K562 (cell line): ENCODE measurements at regions not wholly inside any gene's neighbourhood (a gene's known extent, or its start where the extent isn't known, plus 50 kb on each side); places are given as distances from the start of the nearest gene placed in this dataset.

Experiments
- CGGBP1 ChIP-seq: fragments of 250-450 bp; sonication (Bioruptor Pico); IDR thresholded peaks from 2 replicates; pipeline ENCODE4 v1.9.0; 2021; ENCODE audit warnings: mild to moderate bottlenecking
- DIDO1 ChIP-seq: fragments of 450-650 bp; IDR thresholded peaks from 2 replicates; pipeline ENCODE4 v1.6.1; 2016; ENCODE audit warnings: low read depth, missing biosample characterization, missing genetic modification characterization
- FOS ChIP-seq: IDR thresholded peaks from 3 replicates; pipeline ENCODE4 v1.6.1; 2011; ENCODE audit not compliant: insufficient read length; ENCODE audit errors: extremely low read depth
- FOSL1 ChIP-seq: fragments of 200-800 bp; sonication (Bioruptor generic); conservative IDR thresholded peaks from 2 replicates; pipeline ENCODE4 v1.6.1; 2016; ENCODE audit warnings: missing genetic modification characterization, missing compliant biosample characterization
- JUN ChIP-seq, 2 experiments: sonication (generic) in 1 of 2; formaldehyde crosslinking in 1 of 2; IDR thresholded peaks; 2 replicates each; pipeline versions ENCODE4 v1.6.1 to v1.8.0; 2012 to 2022; ENCODE audit warnings: borderline replicate concordance in 2 of 2, mild to moderate bottlenecking in 2 of 2, improper control_type of control experiment in 1 of 2, low read depth in 1 of 2, low read length in 1 of 2, missing genetic modification reagents in 1 of 2
- MAZ ChIP-seq, 2 experiments: fragments of 450-650 bp in 1 of 2; sonication (generic) in 1 of 2; formaldehyde crosslinking; IDR thresholded peaks in 1 of 2; conservative IDR thresholded peaks in 1 of 2; 2 replicates each; pipeline versions ENCODE4 v1.4.0 to v1.5.0; 2020; ENCODE audit warnings: mild to moderate bottlenecking in 1 of 2, missing genetic modification reagents in 1 of 2
- NFE2L1 ChIP-seq: fragments of 450-650 bp; IDR thresholded peaks from 2 replicates; pipeline ENCODE4 v1.6.1; 2016; ENCODE audit warnings: missing genetic modification characterization, low read depth, mild to moderate bottlenecking, missing compliant biosample characterization, moderate library complexity, borderline replicate concordance
- NR2C2 ChIP-seq, 2 experiments: fragments of 200-800 bp in 1 of 2; sonication (Bioruptor generic) in 1 of 2; sonication (generic) in 1 of 2; formaldehyde crosslinking in 1 of 2; IDR thresholded peaks; 2 replicates each; pipeline versions ENCODE4 v1.6.1 to v1.8.0; 2016 to 2022; ENCODE audit warnings: mild to moderate bottlenecking in 1 of 2, missing compliant biosample characterization in 1 of 2, missing genetic modification characterization in 1 of 2, missing genetic modification reagents in 1 of 2
- TF ChIP-seq, protein P1 (sequence below): IDR thresholded peaks from 3 replicates; pipeline ENCODE4 v1.6.1; 2011; ENCODE audit warnings: borderline replicate concordance, mild to moderate bottlenecking, moderate library complexity; ENCODE audit not compliant: insufficient read length; ENCODE audit errors: extremely low read depth
- TF ChIP-seq, protein P2 (sequence below): sonication (generic); IDR thresholded peaks from 2 replicates; pipeline ENCODE4 v1.6.1; 2016
- TF ChIP-seq, protein P3 (sequence below), 2 experiments: fragments of 450-650 bp in 1 of 2; sonication (generic) in 1 of 2; formaldehyde crosslinking in 1 of 2; IDR thresholded peaks in 1 of 2; conservative IDR thresholded peaks in 1 of 2; 2 replicates each; pipeline versions ENCODE4 v1.6.1 to v1.8.1; 2016 to 2023; ENCODE audit warnings: mild to moderate bottlenecking in 2 of 2, moderate library complexity in 2 of 2, inconsistent platforms in 1 of 2, missing genetic modification reagents in 1 of 2

DNA sequence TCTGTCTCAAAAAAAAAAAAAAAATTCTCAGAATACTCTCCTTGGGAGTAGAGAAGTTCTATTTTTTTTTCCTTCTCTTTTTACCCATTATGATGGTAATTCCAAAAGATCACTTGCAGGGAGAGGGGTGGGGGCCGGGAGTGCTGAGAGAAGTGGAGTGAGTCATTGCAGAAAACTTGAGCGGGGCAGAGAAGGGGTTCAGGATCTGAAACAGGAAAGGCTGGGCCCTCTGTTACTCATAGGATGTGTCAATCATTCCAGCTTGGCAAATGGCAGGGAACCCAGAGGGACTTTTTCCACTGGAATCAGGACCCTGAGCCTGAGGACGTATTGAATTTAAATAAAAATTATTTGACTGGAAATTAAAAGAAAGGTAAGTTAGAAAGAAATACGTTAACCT lies 111.4 kb upstream of the ARMC2 start (continued):
- TF ChIP-seq NFE2L1 (tag) (no peak), MAZ (CRISPR knock-in tag; conservative IDR thresholded peaks at IDR 0.05 in 1 of 2, IDR thresholded peaks at IDR 0.05 in 1 of 2) (peak in 1 of 2 experiments; percentile 43; a peak in 1 of 4 replicates), DIDO1 (tag) (no peak), FOS (peak; percentile 8), JUN (IDR thresholded peaks at IDR 0.05; ENCODE audit: borderline replicate concordance, low read depth, low read length) (peak; percentile 71; the same call in 1 of the 2 replicates), JUN (CRISPR knock-in tag; IDR thresholded peaks at IDR 0.05; ENCODE audit: borderline replicate concordance) (no peak), CGGBP1 (no peak), FOSL1 (tag) (peak; percentile 80), NR2C2 (CRISPR knock-in tag; IDR thresholded peaks at IDR 0.05) (no peak), NR2C2 (tag; IDR thresholded peaks at IDR 0.05) (no peak)
- TF ChIP-seq, protein P1, sequence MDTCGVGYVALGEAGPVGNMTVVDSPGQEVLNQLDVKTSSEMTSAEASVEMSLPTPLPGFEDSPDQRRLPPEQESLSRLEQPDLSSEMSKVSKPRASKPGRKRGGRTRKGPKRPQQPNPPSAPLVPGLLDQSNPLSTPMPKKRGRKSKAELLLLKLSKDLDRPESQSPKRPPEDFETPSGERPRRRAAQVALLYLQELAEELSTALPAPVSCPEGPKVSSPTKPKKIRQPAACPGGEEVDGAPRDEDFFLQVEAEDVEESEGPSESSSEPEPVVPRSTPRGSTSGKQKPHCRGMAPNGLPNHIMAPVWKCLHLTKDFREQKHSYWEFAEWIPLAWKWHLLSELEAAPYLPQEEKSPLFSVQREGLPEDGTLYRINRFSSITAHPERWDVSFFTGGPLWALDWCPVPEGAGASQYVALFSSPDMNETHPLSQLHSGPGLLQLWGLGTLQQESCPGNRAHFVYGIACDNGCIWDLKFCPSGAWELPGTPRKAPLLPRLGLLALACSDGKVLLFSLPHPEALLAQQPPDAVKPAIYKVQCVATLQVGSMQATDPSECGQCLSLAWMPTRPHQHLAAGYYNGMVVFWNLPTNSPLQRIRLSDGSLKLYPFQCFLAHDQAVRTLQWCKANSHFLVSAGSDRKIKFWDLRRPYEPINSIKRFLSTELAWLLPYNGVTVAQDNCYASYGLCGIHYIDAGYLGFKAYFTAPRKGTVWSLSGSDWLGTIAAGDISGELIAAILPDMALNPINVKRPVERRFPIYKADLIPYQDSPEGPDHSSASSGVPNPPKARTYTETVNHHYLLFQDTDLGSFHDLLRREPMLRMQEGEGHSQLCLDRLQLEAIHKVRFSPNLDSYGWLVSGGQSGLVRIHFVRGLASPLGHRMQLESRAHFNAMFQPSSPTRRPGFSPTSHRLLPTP, result no peak
- TF ChIP-seq, protein P2, sequence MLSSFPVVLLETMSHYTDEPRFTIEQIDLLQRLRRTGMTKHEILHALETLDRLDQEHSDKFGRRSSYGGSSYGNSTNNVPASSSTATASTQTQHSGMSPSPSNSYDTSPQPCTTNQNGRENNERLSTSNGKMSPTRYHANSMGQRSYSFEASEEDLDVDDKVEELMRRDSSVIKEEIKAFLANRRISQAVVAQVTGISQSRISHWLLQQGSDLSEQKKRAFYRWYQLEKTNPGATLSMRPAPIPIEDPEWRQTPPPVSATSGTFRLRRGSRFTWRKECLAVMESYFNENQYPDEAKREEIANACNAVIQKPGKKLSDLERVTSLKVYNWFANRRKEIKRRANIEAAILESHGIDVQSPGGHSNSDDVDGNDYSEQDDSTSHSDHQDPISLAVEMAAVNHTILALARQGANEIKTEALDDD, result no peak
- TF ChIP-seq, protein P3, sequence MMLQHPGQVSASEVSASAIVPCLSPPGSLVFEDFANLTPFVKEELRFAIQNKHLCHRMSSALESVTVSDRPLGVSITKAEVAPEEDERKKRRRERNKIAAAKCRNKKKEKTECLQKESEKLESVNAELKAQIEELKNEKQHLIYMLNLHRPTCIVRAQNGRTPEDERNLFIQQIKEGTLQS (IDR thresholded peaks at IDR 0.05), result peak; percentile 78
- TF ChIP-seq, protein P3 (CRISPR knock-in tag; conservative IDR thresholded peaks at IDR 0.05), result no peak
